RPMI8226 (cell line): ENCODE measurements at regions not wholly inside any gene's neighbourhood (a gene's known extent, or its start where the extent isn't known, plus 50 kb on each side); places are given as distances from the start of the nearest gene placed in this dataset.
"Not testable (repeated sequence)": the region's sequence is repeated elsewhere in the genome, so short reads cannot be mapped to it uniquely, and the experiment has no call there.

Source experiments
- DNase-seq: peaks from one replicate; pipeline ENCODE4 v3.0.0-alpha.2; 2015

- DNase-seq = no peak
Measured at GRCh38 chr3:188002626-188003138, 151.3 kb upstream of the LPP start.

- DNase-seq = no peak
Measured at GRCh38 chr3:188003188-188004171, 150.5 kb upstream of the LPP start.

- no peak for DNase-seq
Measured at GRCh38 chr3:188006726-188007393, 147.1 kb upstream of the LPP start.

- no peak for DNase-seq
Measured at GRCh38 chr3:188007897-188008296, 146.1 kb upstream of the LPP start.

- no peak for DNase-seq
Measured at GRCh38 chr3:188008582-188009213, 145.3 kb upstream of the LPP start.

GRCh38 chr3:188010478-188010877, 143.5 kb upstream of the LPP start:
- DNase-seq = no peak

GRCh38 chr3:188019727-188020126, 134.2 kb upstream of the LPP start:
- no peak for DNase-seq

- DNase-seq = no peak
Measured at GRCh38 chr3:188021041-188021440, 132.9 kb upstream of the LPP start.

- DNase-seq = no peak
Measured at GRCh38 chr3:188021502-188022040, 132.4 kb upstream of the LPP start.

GRCh38 chr3:188022902-188023301, 131.1 kb upstream of the LPP start:
- DNase-seq = not testable (repeated sequence)

GRCh38 chr3:188025555-188025954, 128.4 kb upstream of the LPP start:
- DNase-seq = no peak

- no peak for DNase-seq
Measured at GRCh38 chr3:188026191-188026968, 127.6 kb upstream of the LPP start.

GRCh38 chr3:188031121-188031520, 122.8 kb upstream of the LPP start:
- DNase-seq = no peak

- DNase-seq = no peak
Measured at GRCh38 chr3:188034989-188035388, 119.0 kb upstream of the LPP start.

- no peak for DNase-seq
Measured at GRCh38 chr3:188036375-188037194, 117.4 kb upstream of the LPP start.

GRCh38 chr3:188037195-188037718, 116.7 kb upstream of the LPP start:
- no peak for DNase-seq

GRCh38 chr3:188037965-188038581, 115.9 kb upstream of the LPP start:
- no peak for DNase-seq

GRCh38 chr3:188041193-188041592, 112.8 kb upstream of the LPP start:
- DNase-seq = no peak

- no peak for DNase-seq
Measured at GRCh38 chr3:188041895-188042294, 112.1 kb upstream of the LPP start.

- no peak for DNase-seq
Measured at GRCh38 chr3:188042466-188042865, 111.5 kb upstream of the LPP start.

GRCh38 chr3:188043891-188044290, 110.1 kb upstream of the LPP start:
- no peak for DNase-seq
